Testis (tissue), 2 donors: ENCODE measurements at regions not wholly inside any gene's neighbourhood (a gene's known extent, or its start where the extent isn't known, plus 50 kb on each side); places are given as distances from the start of the nearest gene placed in this dataset.

ENCODE experiments used
- DNase-seq: peaks from one replicate; pipeline ENCODE4 v3.0.0-alpha.2; 2019
- H3K27ac ChIP-seq, 2 donors: fragments of 200-600 bp; sonication (generic); one replicate each; pipeline ENCODE4 v1.5.1; 2019
- H3K27me3 ChIP-seq: fragments of 200-600 bp; sonication (generic); one replicate; pipeline ENCODE4 v1.5.1; 2019
- H3K36me3 ChIP-seq: fragments of 200-600 bp; sonication (generic); one replicate; pipeline ENCODE4 v1.5.1; 2017; ENCODE audit warnings: low read depth; ENCODE audit errors: missing control alignments
- H3K4me1 ChIP-seq: fragments of 200-600 bp; sonication (generic); one replicate; pipeline ENCODE4 v1.5.1; 2019
- H3K4me3 ChIP-seq, 2 donors: fragments of 200-600 bp; sonication (generic); one replicate each; pipeline ENCODE4 v1.5.1; 2017 to 2019
- H3K9me3 ChIP-seq: fragments of 200-600 bp; sonication (generic); one replicate; pipeline ENCODE4 v1.5.1; 2017
- CTCF ChIP-seq, 3 experiments: fragments of 450-650 bp in 2 of 3; fragments of 200-600 bp in 1 of 3; sonication (generic) in 1 of 3; IDR thresholded peaks; one replicate each; pipeline ENCODE4 v1.5.1; 2016 to 2019; ENCODE audit warnings: antibody characterized with exemption in 3 of 3, mild to moderate bottlenecking in 2 of 3, moderate library complexity in 1 of 3
- POLR2A ChIP-seq: fragments of 450-650 bp; IDR thresholded peaks from one replicate; pipeline ENCODE4 v1.6.1; 2017; ENCODE audit warnings: antibody characterized with exemption, mild to moderate bottlenecking, moderate library complexity
- WGBS, 2 donors: methylation state at CpG; one replicate each; pipeline ENCODE4 v1.1.5; 2018; 5-methylcytosine and 5-hydroxymethylcytosine counted together
- intact Hi-C: fragments of 100-400 bp; cut with DNase I; formaldehyde crosslinking; loops from one replicate; pipeline ENCODE4 v1.15.1; 2023; ENCODE audit warnings: low total_unique reads

- TF ChIP-seq CTCF (IDR thresholded peaks at IDR 0.05) (no peak), POLR2A (no peak)
- intact Hi-C loops = no loop called here
- no peak for DNase-seq
- no peak overlapping the region for H3K4me3 ChIP-seq
- H3K4me1 ChIP-seq = no peaks in the 10 kb centered on the region
- no peaks in the 10 kb centered on the region for H3K9me3 ChIP-seq
- H3K27ac ChIP-seq = no peak overlapping the region
- 54 to 65% methylated on average over 3 of the region's 3 CpGs for WGBS, 2 donors
- H3K36me3 ChIP-seq = no peaks in the 10 kb centered on the region
- H3K27me3 ChIP-seq = no peaks in the 10 kb centered on the region
Measured at GRCh38 chr2:189954989-189955388, 107.5 kb downstream of the MSTN start.

- 62 to 65% methylated on average over 3 of the region's 3 CpGs for WGBS, 2 donors
- no peak overlapping the region for H3K4me3 ChIP-seq
- no peaks in the 10 kb centered on the region for H3K4me1 ChIP-seq
- intact Hi-C loops = no loop called here
- H3K27ac ChIP-seq = no peak overlapping the region
- no peaks in the 10 kb centered on the region for H3K9me3 ChIP-seq
- no peak for DNase-seq
- TF ChIP-seq CTCF (IDR thresholded peaks at IDR 0.05) (no peak), POLR2A (no peak)
- no peaks in the 10 kb centered on the region for H3K36me3 ChIP-seq
- H3K27me3 ChIP-seq = no peaks in the 10 kb centered on the region
Measured at GRCh38 chr2:189952536-189953109, 109.9 kb downstream of the MSTN start.

- no peaks in the 10 kb centered on the region for H3K36me3 ChIP-seq
- 59 to 63% methylated on average over 2 of the region's 2 CpGs for WGBS, 2 donors
- no peaks in the 10 kb centered on the region for H3K4me1 ChIP-seq
- no peaks in the 10 kb centered on the region for H3K27me3 ChIP-seq
- no peak for DNase-seq
- TF ChIP-seq POLR2A = no peak
- TF ChIP-seq CTCF (IDR thresholded peaks at IDR 0.05) = no peak
- H3K4me3 ChIP-seq = no peak overlapping the region
- no peak overlapping the region for H3K27ac ChIP-seq
- intact Hi-C loops = no loop called here
- no peaks in the 10 kb centered on the region for H3K9me3 ChIP-seq
Measured at GRCh38 chr2:189951791-189952535, 110.6 kb downstream of the MSTN start.

GRCh38 chr2:189943009-189943408 lies 119.5 kb downstream of the MSTN start:
- no peaks in the 10 kb centered on the region for H3K36me3 ChIP-seq
- TF ChIP-seq CTCF (IDR thresholded peaks at IDR 0.05) (no peak), POLR2A (no peak)

GRCh38 chr2:189940913-189941312 lies 121.6 kb downstream of the MSTN start:
- H3K36me3 ChIP-seq = no peaks in the 10 kb centered on the region
- TF ChIP-seq POLR2A (no peak), CTCF (IDR thresholded peaks at IDR 0.05) (no peak)
- intact Hi-C loops = no loop called here
- H3K27me3 ChIP-seq = no peaks in the 10 kb centered on the region
- no peak for DNase-seq
- H3K4me3 ChIP-seq = no peak overlapping the region
- H3K9me3 ChIP-seq = no peaks in the 10 kb centered on the region
- WGBS, 2 donors = 79 to 86% methylated on average over 1 of the region's 1 CpG
- no peak overlapping the region for H3K27ac ChIP-seq
- no peaks in the 10 kb centered on the region for H3K4me1 ChIP-seq

More at GRCh38 chr2:189943009-189943408, 119.5 kb downstream of the MSTN start:
- no peaks in the 10 kb centered on the region for H3K27me3 ChIP-seq
- no peak for DNase-seq
- intact Hi-C loops = no loop called here
- H3K4me3 ChIP-seq = no peak overlapping the region
- H3K27ac ChIP-seq = no peak overlapping the region
- H3K4me1 ChIP-seq = no peaks in the 10 kb centered on the region
- no peaks in the 10 kb centered on the region for H3K9me3 ChIP-seq
